Pulmonary artery endothelial cell (primary cell): ENCODE measurements at regions not wholly inside any gene's neighbourhood (a gene's known extent, or its start where the extent isn't known, plus 50 kb on each side); places are given as distances from the start of the nearest gene placed in this dataset.

ENCODE experiments used
- DNase-seq: peaks from one replicate; pipeline ENCODE4 v3.0.0-alpha.2; 2011; ENCODE audit warnings: low read depth, low spot score

DNA sequence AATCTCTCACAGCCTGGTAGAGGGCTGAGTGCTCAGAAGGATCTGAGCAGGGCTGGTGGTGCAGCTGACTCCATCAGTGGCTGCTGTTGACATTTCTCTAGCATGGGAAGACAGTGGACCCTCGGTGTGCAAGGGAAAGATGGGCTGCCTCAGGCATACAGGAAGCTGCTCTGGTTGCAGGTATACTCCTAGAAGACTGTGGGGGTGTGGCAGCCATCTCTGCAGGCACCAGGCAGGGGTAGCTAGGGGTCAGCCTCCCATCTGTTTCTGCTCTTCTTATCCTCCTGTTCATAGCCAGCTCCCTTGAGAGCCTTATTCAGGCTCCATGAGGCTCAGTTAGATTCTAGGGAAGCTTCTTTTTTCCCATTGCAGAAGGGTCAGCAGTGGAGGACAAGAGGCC is 475.5 kb downstream of the TSHZ3 start:
- DNase-seq, result no peak

DNA sequence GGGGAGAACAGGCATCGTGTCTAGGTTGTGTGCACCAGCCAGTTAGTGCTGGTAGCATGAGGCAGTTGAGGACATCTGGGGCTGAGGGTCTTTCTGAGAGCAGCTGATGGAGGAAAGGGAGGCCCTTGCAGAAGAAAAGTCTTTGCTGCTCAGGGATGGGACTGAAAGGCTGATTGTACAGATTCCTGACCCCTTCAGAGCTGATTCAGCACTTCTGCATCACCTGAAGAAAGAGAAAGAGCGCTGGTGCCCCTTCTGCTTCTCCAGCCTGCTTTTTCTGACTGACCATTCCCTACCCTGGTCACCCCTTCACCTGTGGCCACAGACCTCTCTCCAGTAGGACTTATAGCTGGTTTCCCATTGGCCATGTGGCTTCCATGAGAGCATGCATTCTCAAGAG is 476.2 kb downstream of the TSHZ3 start:
- no peak for DNase-seq

DNA sequence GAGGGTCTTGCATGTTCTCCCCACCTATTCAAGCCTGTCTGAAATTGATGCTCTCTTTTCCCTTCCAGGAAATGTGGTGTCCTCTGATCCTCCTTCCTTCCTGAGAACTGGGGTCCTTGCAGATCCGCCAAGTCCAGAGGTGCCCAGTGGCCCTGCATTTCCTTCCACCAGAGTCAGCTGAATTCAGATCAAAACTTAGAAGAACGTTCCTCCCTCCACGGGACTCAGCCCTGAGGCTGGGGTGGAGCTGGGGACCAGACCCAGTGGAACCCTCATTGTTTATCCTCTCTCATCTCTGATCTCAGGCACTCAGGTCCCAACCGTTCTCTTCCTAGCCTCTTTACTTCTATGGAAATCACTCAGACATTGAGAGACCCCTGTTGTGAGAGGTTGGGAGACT is 477.3 kb downstream of the TSHZ3 start:
- no peak for DNase-seq

DNA sequence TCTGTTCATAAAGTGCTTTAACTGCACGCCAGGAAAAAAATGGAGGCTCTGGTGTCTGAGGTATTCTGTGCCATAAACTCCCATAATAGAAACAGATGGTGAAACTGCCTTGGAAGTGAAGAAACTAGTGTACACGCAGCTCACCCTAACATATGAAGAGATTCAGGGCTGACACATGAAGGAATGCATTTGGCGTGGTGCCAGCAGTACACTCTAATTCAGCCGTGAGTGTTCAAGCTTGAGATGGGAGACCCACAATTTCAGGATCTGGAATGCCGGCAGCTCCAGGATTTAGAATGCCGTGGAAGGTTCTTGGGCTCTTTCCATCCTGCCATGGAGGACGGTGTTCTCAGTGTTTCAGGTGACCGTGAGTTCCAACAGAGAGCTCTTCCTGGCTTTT is 478.4 kb downstream of the TSHZ3 start:
- no peak for DNase-seq

DNA sequence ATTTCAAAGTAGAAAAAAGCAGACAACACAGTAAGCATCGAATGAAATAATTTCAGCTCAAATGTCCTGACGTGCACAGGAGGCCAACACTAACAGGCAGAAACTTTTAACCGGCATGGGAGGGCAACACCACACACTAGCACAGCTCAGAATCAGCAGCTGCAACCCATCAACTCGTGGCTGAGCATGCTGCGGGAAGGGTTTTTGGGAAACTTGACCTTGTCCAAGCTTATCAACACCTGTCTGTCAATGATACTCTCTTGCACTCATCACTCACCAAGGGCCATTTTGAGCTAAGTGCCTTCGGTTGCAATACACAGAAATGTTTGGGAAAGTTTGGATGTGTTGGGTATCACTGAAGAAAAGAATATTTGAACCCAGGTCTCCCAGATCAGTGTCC is 483.7 kb downstream of the TSHZ3 start:
- DNase-seq, result no peak

GRCh38 chr19:30864391-30865215 is 484.6 kb downstream of the TSHZ3 start:
- no peak for DNase-seq

- DNase-seq, result no peak
Observed at GRCh38 chr19:30862876-30863275, 486.4 kb downstream of the TSHZ3 start.

- no peak for DNase-seq
Observed at GRCh38 chr19:30861919-30862318, 487.3 kb downstream of the TSHZ3 start.

DNA sequence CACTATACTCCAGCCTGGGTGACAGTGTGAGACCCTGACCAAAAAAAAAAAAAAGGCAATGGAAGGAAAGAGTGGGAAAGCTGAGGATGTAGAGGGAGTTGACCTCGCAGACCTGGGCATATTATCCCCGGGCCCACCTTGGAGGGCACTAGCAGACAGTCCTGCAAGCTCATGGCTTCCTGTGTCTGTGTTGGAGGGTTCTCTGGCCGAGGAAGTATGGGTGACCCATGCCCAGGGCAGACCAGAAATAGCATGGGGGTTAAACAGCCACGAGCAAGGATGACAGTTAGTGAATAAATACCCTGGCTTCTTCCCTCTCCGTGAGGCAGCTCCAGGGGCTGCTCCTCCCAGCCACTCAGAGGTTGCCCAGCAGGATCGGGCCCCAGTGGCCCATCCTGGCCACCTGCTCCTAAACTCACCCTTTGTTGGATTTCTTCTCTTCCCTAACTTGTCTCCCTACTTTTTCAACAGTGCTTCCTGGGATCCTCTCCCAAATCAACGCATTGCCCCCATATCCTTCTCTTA is 485.8 kb downstream of the ZNF536 start:
- DNase-seq, result no peak

DNA sequence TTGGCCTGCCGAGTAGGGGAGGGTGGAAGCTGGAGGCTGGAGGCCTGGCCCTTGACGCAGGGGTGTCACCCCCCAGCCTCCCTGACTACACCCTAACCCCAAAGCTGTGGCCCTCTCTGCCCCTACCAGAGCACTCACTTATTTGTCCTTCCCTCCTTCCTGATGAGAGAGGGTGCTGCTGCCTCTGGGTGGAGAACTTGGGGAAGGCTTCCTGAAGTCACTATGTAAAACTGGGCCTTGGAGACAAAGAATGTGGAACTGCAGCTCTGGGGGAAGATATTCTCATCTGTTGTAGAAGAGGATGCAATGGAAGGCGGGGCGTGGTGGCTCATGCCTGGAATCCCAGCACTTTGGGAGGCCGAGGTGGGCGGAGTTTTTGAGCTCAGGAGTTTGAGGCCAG is 485.2 kb downstream of the ZNF536 start:
- no peak for DNase-seq

- no peak for DNase-seq
Observed at GRCh38 chr19:30856786-30857185, 484.6 kb downstream of the ZNF536 start.

GRCh38 chr19:30856376-30856775 is 484.2 kb downstream of the ZNF536 start:
- no peak for DNase-seq

GRCh38 chr19:30855442-30855841 is 483.3 kb downstream of the ZNF536 start:
- DNase-seq, result no peak

DNA sequence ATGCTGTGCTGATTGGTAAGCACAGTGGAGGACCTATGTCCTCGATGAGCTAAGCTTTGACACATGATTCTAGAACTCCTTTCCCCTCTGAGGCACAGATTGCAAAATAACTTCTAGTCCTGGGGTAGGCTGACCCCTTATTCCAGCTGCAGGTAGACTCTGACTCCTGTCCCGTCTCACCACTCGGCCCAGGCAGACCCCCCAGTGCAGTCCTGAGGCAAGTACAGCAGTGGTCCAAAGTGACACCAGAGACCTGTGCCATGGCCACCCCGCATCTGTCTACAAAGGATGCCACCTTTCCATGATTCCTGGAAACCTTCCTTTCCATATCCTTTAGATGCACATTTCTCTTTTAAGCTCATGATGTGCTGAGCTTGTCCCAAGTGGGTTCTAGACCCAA is 482.5 kb downstream of the ZNF536 start:
- no peak for DNase-seq

- no peak for DNase-seq
Observed at GRCh38 chr19:30854207-30854606, 482.0 kb downstream of the ZNF536 start.

DNA sequence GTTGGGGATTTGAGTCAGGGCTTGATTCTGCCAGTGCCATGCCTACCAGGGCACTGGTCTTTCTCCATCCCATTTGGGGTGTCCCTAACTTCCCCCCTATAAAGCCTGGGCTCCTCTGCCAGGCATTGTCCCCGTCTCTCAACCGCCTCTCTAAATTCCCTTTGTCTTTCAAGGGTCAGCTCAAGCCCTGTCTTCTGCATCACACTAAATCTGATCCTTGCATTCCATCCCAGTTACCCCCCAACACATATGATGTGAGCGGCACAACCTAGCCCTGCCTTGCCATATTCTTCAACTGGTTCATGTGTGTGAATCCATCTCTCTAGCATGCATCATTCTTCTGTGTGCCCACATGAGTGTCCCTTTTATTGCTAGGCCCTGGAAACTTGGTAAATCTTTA is 480.9 kb downstream of the ZNF536 start:
- DNase-seq, result no peak

- no peak for DNase-seq
Observed at GRCh38 chr19:30852168-30852567, 480.0 kb downstream of the ZNF536 start.

DNA sequence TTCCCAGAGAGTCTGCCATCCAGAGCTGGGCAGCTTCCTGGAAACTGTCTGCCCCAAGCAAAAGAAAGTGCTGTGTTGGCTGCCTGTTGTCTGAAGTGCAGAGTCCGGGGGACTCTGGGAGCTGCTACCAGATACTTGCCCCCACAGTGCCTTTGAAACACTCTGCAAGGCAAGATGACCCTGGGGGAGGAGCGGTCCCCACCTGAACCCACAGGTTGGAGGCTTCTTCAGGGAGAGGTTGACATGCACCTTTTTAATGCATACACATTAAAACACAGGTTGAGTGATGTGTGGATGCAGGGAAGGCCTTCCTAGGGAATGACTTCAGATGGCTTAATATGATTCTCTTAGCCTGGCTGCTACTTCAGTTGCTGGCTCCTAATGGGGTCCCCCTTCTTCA is 479.5 kb downstream of the ZNF536 start:
- DNase-seq, result no peak

DNA sequence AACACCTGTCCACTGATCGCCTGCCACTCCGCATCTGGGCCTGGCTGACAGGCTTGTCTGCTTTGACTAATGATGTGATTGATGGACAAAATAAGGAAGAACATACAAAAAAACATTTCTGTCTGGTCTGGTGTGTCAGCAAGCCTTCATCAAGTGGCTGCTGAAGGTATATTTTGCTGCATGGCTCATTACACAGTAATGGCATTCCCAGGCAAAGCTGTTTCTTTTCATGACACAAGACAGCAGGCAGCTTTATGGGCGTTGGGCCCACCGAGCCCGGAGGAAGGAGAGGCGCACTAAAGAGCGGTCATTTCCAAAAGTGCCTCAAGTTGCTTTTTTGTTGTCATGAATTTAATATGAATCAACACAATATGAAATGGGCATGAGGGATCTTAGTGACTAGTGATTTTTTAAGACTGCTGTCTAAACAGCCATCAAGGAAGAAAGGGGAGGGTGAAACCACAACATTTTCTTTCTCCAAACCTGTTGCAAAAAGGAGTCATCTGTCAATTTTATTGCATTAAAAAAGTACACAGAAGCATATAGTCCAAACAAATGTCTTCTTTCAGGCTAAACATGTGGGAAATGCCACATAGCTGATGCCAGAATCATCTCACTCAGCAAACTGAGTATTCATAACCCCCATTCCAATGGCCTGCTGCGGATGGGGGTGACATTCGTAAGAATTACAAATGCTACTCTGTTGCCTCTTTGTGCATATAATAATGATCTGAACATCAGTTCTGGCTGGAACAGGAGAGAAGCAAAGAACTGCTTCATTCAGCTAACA is 476.6 kb downstream of the ZNF536 start:
- DNase-seq, result no peak

GRCh38 chr19:30846102-30846501 is 473.9 kb downstream of the ZNF536 start:
- no peak for DNase-seq

DNA sequence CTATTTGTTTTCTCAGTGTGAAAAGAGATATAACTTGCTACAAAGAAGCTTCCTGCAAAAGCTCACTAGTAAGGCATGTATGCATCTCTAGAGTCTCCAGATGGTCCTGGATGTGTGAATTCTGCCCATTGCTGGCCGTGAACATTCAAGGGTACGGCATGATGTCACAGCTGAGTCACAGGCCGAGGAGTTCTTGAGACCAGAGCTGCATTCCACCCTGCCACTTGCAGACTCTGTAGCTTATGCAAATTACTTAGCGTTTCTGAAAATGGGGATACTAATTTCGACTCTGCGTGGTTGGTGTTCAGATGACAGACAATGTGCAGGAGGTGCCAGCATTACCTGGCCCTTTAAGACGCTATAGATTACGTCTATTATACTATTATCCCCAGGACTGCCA is 470.7 kb downstream of the ZNF536 start:
- DNase-seq, result no peak

GRCh38 chr19:30841934-30842333 is 469.8 kb downstream of the ZNF536 start:
- DNase-seq, result no peak

GRCh38 chr19:30830875-30831274 is 458.7 kb downstream of the ZNF536 start:
- DNase-seq, result no peak
